ENCODE measurements at regions not wholly inside any gene's neighbourhood (a gene's known extent, or its start where the extent isn't known, plus 50 kb on each side); places are given as distances from the start of the nearest gene placed in this dataset.

DNA sequence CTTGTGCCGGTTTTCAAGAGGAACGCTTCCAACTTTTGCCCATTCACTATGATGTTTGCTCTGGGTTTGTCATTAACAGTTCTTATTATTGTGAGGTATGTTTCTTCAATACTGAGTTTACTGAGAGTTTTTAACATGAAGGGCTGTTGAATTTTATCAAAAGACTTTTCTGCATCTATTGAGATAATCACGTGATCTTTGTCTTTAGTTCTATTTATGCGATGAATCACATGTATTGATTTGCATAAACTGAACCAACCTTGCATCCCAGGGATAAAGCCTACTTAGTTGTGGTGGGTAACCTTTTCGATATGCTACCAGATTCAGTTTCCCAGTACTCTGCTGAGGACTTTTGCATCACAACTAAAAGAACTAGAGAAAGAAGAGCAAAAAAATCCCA, 318.0 kb downstream of the GASK1B start:
- Histone ChIP-seq H3K36me3 (ENCODE audit: control insufficient read depth, low read length) (no peaks in the 10 kb centered on the region), H4K20me1 (ENCODE audit: control insufficient read depth, insufficient read depth, low read depth, low read length) (no peaks in the 10 kb centered on the region), H3K27ac (ENCODE audit: low read depth, low read length) (no peak overlapping the region), H3K9me3 (ENCODE audit: control insufficient read depth, insufficient read depth, low read length) (no peaks in the 10 kb centered on the region), H3K4me3 (ENCODE audit: low read length) (no peak overlapping the region), H3K4me2 (ENCODE audit: low read length) (no peak overlapping the region), H3K27me3 (ENCODE audit: control insufficient read depth, low read length) (no peaks in the 10 kb centered on the region), H3K9me2 (replicated peaks; ENCODE audit: control insufficient read depth, low read length) (no peaks in the 10 kb centered on the region), H3K79me2 (ENCODE audit: control insufficient read depth, low read length) (no peaks in the 10 kb centered on the region), H3F3A (ENCODE audit: control insufficient read depth, insufficient read depth) (no peaks in the 10 kb centered on the region), H3K4me1 (ENCODE audit: control insufficient read depth, low read length) (no peaks in the 10 kb centered on the region)
- TF ChIP-seq, protein P1, sequence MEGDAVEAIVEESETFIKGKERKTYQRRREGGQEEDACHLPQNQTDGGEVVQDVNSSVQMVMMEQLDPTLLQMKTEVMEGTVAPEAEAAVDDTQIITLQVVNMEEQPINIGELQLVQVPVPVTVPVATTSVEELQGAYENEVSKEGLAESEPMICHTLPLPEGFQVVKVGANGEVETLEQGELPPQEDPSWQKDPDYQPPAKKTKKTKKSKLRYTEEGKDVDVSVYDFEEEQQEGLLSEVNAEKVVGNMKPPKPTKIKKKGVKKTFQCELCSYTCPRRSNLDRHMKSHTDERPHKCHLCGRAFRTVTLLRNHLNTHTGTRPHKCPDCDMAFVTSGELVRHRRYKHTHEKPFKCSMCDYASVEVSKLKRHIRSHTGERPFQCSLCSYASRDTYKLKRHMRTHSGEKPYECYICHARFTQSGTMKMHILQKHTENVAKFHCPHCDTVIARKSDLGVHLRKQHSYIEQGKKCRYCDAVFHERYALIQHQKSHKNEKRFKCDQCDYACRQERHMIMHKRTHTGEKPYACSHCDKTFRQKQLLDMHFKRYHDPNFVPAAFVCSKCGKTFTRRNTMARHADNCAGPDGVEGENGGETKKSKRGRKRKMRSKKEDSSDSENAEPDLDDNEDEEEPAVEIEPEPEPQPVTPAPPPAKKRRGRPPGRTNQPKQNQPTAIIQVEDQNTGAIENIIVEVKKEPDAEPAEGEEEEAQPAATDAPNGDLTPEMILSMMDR (IDR thresholded peaks at IDR 0.05; ENCODE audit: low read depth, low read length, poor library complexity, severe bottlenecking), result no peak
- no peak for TF ChIP-seq EZH2phosphoT487 (IDR thresholded peaks at IDR 0.05; ENCODE audit: borderline replicate concordance, low read length)

DNA sequence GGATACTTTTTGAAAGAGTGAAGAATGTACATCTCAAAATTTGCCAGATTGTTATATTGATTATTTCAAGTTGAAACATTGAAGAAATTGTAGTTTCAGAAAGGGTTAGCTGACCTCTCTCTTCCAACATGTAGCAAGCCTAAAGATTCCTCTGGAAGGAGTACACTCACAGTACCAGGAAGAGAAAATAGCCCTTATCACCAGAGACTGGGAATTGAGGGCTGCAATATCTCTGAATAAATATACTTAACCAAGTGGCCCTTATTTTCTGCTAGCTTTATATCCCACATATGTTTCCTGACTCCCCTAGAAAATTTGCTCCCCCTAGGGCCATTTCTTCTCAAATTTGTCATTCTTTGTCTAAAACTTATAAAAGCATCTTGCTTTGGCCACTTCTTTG, 332.2 kb downstream of the GASK1B start:
- H3K27ac ChIP-seq (ENCODE audit: low read depth, low read length), result no peak overlapping the region
- H3K4me3 ChIP-seq (ENCODE audit: low read length), result no peak overlapping the region
- no peaks in the 10 kb centered on the region for H3K36me3 ChIP-seq (ENCODE audit: control insufficient read depth, low read length)
- no peaks in the 10 kb centered on the region for H3K9me2 ChIP-seq (replicated peaks; ENCODE audit: control insufficient read depth, low read length)
- no peaks in the 10 kb centered on the region for H3K4me1 ChIP-seq (ENCODE audit: control insufficient read depth, low read length)
- H3F3A ChIP-seq (ENCODE audit: control insufficient read depth, insufficient read depth), result no peaks in the 10 kb centered on the region
- H4K20me1 ChIP-seq (ENCODE audit: control insufficient read depth, insufficient read depth, low read depth, low read length), result no peaks in the 10 kb centered on the region
- no peaks in the 10 kb centered on the region for H3K27me3 ChIP-seq (ENCODE audit: control insufficient read depth, low read length)
- no peak for TF ChIP-seq EZH2phosphoT487 (IDR thresholded peaks at IDR 0.05; ENCODE audit: borderline replicate concordance, low read length)
- TF ChIP-seq, protein P1 (IDR thresholded peaks at IDR 0.05; ENCODE audit: low read depth, low read length, poor library complexity, severe bottlenecking), result no peak
- no peak overlapping the region for H3K4me2 ChIP-seq (ENCODE audit: low read length)
- no peaks in the 10 kb centered on the region for H3K79me2 ChIP-seq (ENCODE audit: control insufficient read depth, low read length)
- H3K9me3 ChIP-seq (ENCODE audit: control insufficient read depth, insufficient read depth, low read length), result no peaks in the 10 kb centered on the region

DNA sequence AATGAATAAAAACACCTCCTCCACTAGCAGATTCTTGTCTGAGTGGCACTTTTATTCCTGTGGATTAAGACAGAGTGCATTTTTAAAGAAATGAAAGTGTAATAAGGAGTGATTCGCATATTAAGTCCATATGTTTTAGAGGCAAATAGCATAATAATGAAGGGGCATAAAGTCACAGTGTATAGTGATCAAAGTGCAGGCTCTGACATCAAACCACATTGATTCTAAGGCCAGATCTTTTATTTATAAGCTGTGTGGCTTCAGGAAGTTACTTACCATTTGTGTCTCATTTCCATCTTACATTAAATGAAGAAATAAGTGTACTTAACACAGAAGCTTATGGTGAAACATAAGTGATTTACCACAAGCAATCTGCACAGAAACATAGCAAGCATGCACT, 332.8 kb downstream of the GASK1B start:
- Histone ChIP-seq H3K4me1 (ENCODE audit: control insufficient read depth, low read length) (no peaks in the 10 kb centered on the region), H3K27me3 (ENCODE audit: control insufficient read depth, low read length) (no peaks in the 10 kb centered on the region), H3K36me3 (ENCODE audit: control insufficient read depth, low read length) (no peaks in the 10 kb centered on the region), H4K20me1 (ENCODE audit: control insufficient read depth, insufficient read depth, low read depth, low read length) (no peaks in the 10 kb centered on the region), H3K9me3 (ENCODE audit: control insufficient read depth, insufficient read depth, low read length) (no peaks in the 10 kb centered on the region), H3K9me2 (replicated peaks; ENCODE audit: control insufficient read depth, low read length) (no peaks in the 10 kb centered on the region), H3K4me2 (ENCODE audit: low read length) (no peak overlapping the region), H3K4me3 (ENCODE audit: low read length) (no peak overlapping the region), H3K27ac (ENCODE audit: low read depth, low read length) (no peak overlapping the region), H3F3A (ENCODE audit: control insufficient read depth, insufficient read depth) (no peaks in the 10 kb centered on the region), H3K79me2 (ENCODE audit: control insufficient read depth, low read length) (no peaks in the 10 kb centered on the region)
- TF ChIP-seq, protein P1 (IDR thresholded peaks at IDR 0.05; ENCODE audit: low read depth, low read length, poor library complexity, severe bottlenecking), result no peak
- TF ChIP-seq EZH2phosphoT487 (IDR thresholded peaks at IDR 0.05; ENCODE audit: borderline replicate concordance, low read length), result no peak

DNA sequence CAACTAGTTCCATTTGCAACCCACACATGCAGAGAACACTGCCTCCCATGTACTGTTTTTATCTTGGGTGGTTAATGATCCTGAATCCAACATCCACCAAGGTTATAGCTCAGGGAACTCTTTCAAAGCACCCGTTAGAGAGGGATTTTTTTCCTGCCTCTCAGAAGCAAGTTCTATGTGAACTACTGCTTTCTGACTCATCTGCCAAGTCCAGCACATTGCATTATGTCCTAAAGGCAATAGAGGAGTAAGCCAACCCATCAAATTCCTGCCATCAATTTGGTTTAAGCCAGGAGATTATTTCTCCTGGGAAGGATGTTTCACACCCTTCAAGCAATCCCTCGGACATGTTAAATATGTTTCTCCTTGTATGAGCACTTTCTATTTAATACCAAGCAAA, 334.5 kb downstream of the GASK1B start:
- no peaks in the 10 kb centered on the region for H3K9me2 ChIP-seq (replicated peaks; ENCODE audit: control insufficient read depth, low read length)
- no peak for TF ChIP-seq EZH2phosphoT487 (IDR thresholded peaks at IDR 0.05; ENCODE audit: borderline replicate concordance, low read length)
- TF ChIP-seq, protein P1 (IDR thresholded peaks at IDR 0.05; ENCODE audit: low read depth, low read length, poor library complexity, severe bottlenecking), result no peak

More for the DNA sequence above, 334.5 kb downstream of the GASK1B start:
- Histone ChIP-seq H3K4me2 (ENCODE audit: low read length) (no peak overlapping the region), H3K27me3 (ENCODE audit: control insufficient read depth, low read length) (no peaks in the 10 kb centered on the region), H3K9me3 (ENCODE audit: control insufficient read depth, insufficient read depth, low read length) (no peaks in the 10 kb centered on the region), H3K79me2 (ENCODE audit: control insufficient read depth, low read length) (no peaks in the 10 kb centered on the region), H3K4me3 (ENCODE audit: low read length) (no peak overlapping the region), H3F3A (ENCODE audit: control insufficient read depth, insufficient read depth) (no peaks in the 10 kb centered on the region), H4K20me1 (ENCODE audit: control insufficient read depth, insufficient read depth, low read depth, low read length) (no peaks in the 10 kb centered on the region), H3K4me1 (ENCODE audit: control insufficient read depth, low read length) (no peaks in the 10 kb centered on the region), H3K36me3 (ENCODE audit: control insufficient read depth, low read length) (no peaks in the 10 kb centered on the region), H3K27ac (ENCODE audit: low read depth, low read length) (no peak overlapping the region)

All from DOHH2 (cell line).